ENCODE measurements at regions not wholly inside any gene's neighbourhood (a gene's known extent, or its start where the extent isn't known, plus 50 kb on each side); places are given as distances from the start of the nearest gene placed in this dataset.

DNA sequence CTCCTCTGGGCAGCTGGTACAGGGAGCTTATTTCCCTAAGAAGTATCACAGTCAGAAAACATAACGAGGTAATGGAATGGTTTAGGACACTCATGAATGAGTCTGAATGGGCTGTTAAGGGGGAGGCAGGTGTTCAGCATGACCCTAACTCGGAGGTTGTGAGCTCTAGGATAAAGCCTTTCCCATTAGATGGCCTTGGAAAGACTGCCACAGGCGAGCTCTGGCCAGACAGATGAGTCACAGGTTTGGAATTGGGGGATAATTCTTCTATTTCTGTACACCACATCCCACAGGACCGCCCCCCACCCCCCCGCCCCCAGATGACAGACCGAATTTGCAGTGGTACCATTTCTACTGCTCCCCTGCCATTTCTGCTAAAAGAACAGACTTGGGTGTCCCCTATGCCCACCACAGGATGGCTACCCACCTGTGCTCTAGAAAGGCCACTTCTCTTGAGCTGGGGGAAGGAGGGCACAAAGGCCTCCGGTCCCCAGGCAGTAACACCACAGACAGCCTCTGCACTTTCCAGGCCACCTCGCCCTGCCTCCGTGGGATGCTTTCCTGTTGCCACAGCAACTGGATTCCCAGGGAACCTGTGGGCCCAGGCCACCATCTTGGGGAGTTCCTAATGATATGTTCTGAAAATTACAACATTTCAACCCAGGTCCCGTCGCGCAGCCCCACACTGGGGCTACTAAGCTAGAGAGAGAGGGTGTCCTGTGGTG lies 76.7 kb downstream of the TRIM29 start:
- peak; percentile 10 for DNase-seq (ENCODE audit: low read depth)

DNA sequence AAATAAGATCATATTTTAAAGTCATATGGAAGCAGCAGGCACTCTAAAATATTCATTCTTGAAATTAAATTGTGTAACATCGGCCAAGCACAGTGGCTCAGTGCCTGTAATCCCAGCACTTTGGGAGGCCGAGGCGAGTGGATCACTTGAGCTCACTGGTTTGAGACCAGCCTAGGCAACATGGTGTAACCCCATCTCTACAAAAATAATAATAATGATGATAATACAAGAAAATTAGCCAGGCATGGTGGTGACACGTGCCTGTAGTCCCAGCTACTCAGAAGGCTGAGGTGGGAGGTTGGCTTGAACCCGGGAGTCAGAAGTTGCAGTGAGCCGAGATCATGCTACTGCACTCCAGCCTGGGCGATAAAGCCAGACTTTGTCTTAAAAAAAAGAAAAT lies 77.4 kb downstream of the TRIM29 start:
- no peak for DNase-seq (ENCODE audit: low read depth)

DNA sequence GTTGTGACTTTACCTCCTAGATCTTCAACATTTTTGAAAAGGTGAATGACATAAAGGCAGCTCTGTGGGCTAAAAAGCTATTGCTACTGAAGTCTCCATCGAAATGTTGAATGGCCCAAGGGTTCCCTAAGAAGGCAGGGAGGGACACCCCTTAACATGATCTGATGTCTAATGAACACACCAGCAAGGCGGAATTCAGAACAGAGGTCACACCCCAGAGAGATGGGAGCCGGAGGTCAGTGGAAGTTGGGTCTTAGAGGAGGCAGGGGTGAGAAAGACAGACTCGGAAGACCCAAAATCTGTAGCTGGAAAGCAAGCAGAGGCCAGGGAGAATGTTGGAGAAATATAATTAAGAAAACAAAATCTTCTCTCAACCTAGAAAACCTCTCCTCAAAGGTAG lies 79.0 kb downstream of the TRIM29 start:
- DNase-seq (ENCODE audit: low read depth), result no peak

DNA sequence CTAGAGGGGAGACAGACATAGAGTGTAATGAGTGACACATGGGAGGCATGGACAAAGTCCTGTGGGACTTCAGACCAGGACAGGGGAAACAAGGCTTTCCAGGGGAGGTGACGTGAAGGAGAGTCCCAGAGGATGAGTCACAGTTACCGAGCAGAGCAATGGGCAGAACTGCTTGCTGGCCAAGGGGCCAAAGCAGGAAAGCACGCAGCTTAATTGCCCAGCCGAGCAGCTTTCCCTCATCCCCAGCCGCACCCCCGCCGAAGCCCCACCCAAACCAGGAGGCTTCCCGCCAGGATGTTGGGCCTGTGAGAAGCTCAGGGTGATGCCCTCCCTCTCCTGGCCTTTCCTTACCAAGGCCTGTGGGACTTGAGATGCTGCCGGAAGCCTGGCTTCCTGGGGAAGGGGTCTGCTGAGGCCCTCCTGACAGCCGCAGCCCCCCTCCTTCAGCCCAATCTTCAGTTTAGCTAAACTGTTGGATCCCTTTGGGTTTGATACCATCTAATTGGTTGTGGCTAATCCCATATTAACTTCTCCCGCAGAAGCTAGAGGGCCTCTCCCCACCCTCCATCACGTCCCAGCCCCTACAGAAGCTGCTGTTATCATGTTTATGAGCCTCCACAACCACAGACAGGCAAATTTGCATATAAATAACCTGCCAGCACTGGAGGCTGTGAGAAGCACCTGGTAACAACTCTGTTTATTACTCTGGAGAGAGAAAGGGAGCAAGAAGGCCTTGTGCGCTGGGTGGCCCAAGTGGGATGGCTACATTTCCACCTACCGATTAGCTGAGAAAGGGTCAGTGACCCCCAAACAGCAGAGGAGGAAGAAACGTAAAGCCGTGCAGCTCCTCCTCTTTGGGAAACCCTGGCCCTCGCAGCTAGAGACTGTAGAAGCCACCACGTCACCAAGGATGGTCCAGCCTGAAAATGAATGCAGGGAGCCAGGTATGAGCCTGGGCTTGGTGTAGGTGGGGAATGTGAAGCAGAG lies 80.0 kb downstream of the TRIM29 start:
- peak; percentile 17 for DNase-seq (ENCODE audit: low read depth)

DNA sequence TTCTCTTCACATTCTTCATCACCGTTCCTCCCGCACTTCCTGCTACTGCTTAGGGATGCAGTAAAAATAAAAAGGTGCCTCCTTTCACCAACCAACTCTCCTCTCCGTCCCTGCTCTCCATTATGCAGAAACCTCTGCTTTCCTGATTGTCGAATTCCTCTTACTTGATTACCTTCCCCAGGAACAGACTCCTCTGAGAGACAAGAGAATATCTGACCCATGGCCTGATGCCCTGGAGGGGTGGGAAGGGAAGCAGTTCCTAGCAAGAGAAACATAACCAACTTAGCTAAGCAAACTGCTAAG lies 80.9 kb downstream of the TRIM29 start:
- no peak for DNase-seq (ENCODE audit: low read depth)

DNA sequence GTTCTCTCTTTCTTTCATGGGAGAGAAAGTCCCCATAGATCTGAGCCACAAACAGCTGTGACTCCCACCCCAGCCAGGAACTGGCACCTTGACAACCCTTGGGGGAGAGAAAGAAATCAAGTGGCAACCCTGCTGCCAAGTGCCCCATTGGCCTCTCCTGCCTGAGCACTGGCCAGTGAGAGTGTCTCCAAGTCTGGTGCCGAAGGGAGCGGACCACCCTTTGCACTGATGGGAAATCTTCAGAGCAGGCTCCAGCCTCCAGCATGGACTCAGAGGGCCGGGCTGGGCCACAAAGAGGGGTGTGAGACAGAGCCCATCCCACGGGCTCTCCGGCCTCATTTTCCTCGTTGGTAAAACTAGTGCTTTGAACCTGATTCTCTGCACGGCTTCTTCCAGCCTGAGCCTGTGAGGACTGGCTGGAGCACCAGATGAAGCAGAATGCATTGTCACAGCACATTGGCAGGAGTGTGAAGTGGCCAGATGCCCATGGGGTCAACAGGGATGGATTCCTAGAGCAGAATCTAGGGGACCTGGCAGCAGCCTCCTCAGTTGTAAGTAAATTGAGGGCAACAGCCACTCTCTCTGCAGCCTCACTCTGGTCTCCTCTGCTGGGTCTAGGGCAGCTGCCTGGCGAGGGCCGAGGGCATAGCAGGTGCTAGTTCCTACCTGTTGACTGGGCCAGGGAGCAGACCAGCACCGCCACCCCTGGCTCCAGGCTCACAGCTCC lies 81.4 kb downstream of the TRIM29 start:
- no peak for DNase-seq (ENCODE audit: low read depth)

DNA sequence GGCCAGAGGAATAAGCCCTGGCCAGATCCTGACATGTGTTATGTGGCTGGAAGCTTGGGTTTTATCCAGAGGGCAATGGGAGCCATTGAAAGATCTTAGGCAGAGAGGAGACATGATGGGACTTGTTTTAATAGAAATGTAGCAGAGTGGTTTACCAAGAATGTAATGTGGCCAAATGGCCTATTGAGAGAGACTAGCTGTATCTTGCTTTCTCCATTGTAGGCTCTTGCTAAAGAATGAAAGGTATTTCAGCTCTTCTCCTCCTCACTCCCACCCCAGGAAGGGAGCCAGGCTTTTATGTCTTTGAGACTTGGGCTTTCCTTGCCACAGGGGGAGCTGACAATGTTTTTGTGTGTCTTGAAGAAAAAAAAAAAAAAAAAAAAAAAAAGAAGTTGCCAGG lies 82.3 kb downstream of the TRIM29 start:
- DNase-seq (ENCODE audit: low read depth), result no peak

DNA sequence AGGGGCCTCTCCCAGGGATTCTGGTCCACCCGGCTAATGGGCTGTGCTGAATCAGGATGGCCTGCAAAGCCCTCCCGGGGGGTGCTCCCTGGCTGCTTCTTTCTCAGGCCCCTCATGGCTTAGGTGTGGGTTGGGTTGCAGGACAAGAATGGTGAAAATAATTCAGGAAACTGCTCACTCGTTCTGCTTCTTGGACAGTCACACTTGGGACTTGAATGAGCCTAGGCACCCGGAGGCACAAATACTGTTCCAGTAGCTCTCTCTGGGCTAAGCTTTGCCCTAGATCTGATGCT lies 83.2 kb downstream of the TRIM29 start:
- no peak for DNase-seq (ENCODE audit: low read depth)

DNA sequence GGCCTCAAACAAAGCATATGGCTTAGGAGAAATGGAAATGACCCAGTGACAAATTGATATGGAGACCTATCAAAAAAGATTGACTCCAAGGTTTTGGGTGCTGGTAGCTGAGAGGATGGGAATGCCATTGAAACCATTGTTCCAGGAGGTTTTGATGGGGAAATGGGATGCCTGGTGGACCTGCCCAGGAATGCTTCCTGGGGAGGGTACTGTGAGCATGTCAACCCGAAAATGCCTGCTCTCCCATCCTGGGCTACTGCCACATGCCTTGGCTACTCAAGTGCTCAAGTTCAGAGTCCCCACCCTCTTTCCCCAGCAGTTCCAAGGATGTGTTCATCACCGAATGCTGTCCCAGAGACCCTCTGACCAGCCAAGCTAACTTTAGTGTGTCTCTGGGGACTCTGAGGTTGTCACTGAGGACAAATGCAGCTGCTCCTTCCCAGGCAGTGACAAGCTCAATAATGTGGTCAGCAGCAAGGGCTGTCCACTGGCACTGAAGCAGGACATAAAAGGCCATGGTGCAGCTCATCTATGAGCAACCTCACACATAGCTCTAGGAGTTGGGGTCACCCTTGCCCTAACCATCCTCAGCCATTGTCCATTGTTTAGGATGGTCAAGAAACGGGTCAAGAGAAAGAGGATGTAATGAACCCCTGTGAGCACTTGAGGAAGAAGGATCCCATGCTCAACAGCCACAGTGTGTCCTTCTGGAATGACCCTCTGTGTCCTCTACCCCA lies 83.7 kb downstream of the TRIM29 start:
- DNase-seq (ENCODE audit: low read depth), result no peak

DNA sequence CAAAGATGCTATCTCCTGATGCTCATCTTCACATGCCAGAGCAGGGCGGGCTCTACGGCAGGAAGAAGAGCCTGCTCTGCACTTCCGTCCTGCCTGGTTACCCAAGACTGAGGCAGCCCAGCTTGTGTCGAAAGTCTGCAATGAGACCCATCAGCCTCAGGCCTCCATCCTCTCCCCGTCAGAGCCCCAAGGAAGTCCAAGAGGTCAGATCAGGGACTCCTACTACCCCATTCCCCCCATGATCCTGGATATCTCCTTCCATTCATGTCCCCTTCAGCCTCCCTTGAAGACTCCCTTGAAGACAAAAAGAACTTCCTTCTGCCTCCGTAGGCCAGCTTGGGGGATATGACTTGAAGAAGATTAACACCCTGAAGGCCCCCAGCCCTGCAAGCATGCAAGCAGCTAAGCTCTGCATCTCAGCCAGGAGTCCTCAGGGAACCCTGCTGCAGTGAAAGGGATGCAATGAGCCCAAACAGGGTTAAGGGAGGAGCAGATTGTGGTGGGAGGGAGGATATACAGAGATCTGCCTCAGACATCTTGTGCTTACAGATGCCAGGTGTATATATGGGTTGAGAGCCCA lies 85.6 kb downstream of the TRIM29 start:
- no peak for DNase-seq (ENCODE audit: low read depth)

DNA sequence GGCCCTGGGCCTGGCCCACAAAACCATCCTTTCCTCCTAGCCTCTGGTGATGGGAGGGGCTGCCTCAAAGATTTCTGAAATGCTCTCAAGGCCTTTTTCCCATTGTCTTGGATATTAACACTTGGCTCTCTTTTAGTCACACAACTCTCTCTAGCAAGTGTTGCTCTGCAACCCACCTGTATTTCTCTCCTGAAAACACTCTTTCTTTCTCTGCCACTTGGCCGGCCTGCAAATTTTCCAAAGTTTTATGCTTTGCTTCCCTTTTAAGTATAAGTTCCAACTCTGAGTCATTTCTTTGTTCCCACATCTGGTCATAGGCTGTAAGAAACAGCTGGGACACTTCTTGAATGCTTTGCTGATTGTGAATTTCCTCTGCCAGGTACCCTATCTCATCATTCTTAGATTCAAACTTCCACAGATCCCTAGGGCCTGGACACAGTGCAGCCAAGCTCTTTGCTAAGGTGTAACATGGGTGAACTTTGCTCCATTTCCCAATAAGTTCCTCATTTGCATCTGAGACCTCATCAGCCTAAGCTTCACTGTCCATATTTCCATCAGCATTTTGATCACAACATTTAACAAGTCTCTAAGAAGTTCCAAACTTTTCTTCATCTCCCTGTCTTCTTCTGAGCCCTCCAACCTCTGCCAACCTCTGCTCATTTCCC lies 93.8 kb downstream of the TRIM29 start:
- DNase-seq (ENCODE audit: low read depth), result no peak

DNA sequence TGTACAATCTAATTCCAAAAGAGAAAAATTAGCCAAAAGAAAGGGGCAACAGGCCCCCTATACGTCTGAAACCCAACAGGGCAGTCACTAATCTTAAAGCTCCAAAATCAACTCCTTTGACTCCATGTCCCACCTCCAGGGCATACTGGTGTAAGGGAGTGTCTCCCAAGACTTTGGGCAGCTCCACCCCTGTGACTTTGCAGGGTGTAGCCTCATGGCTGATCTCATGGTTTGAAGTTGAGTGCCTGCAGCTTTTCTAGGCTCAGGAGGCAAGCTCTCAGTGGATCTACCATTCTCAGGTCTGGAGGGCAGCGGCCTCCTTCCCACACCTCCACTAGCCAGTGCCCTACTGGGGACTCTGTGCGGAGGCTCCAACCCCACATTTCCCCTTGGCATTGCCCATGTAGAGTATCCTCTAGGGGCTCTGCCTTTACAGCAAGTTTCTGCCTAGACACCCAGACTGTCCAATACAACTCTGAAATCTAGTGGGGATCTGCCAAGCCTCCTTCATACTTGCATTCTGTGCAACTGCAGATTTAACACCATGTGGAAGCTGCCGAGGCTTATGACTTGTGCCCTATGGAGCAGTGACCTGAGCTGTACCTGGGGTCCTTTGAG lies 94.5 kb downstream of the TRIM29 start:
- DNase-seq (ENCODE audit: low read depth), result no peak

DNA sequence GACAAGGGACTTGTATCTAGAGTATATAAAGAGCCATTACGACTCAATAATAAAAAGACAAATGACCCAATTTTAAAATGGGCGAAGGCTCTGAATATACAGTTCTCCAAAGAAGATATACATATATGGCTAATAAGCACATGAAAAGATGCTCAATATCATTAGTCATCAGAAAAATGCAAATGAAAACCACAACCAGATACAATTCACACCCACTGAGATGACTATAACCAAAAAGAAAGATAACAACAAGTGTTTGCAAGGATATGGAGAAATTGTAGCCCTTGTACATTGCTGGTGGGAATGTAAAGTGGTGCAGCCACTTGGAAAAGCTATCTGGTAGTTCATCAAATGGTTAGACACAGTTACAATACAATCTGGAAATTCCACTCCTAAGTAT lies 96.3 kb downstream of the TRIM29 start:
- no peak for DNase-seq (ENCODE audit: low read depth)

DNA sequence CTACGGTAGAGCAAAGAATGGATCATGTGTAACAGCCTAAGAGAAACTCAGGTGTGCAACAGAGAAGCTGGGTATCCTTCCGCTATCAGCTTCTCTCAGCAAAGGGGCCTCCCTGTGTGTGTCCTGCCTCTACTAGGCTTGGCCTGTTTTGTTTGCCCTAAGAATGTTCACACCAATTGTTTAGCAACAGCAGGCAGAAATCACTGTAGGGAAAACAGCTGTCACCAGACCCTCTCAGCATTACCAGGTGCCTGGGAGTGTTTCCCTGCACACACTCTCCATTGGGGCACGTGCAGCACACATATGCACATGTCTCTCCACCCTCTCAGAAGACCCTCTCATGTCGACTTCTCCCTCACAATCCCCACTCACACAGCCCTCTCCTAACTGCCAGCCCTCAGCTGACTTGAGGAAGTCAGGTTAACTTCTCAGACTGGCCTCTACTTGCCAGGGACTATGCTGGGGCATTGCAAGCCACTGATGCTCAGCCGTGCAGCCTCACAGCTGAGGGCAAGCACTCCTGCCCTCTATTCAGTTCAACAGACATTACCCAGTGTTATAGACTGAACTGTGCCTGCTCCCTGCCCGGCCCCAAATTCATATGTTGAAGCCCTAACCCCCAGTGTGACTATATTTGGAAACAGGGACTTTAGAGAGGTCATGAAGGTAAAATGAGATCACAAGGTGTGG lies 97.6 kb downstream of the TRIM29 start:
- DNase-seq (ENCODE audit: low read depth), result no peak

DNA sequence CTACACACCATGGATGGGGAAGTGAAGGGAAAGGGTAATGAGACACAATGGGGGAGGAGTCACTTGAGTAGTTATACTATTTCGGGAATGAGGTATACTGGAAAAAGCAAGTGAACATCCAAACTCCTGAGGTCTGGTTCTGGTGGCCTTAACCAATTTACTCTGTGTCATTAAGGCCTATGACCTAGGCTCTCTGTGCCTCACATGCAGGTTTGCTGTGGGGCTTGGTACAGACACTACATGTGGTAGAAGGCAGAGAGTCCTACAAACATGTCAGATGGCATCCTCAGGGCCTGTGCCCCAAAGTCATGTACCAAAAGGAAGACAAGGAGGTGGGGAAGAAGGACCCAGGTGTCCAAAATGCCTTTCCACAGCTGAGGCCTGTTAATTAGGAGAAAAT lies 98.9 kb downstream of the TRIM29 start:
- no peak for DNase-seq (ENCODE audit: low read depth)

DNA sequence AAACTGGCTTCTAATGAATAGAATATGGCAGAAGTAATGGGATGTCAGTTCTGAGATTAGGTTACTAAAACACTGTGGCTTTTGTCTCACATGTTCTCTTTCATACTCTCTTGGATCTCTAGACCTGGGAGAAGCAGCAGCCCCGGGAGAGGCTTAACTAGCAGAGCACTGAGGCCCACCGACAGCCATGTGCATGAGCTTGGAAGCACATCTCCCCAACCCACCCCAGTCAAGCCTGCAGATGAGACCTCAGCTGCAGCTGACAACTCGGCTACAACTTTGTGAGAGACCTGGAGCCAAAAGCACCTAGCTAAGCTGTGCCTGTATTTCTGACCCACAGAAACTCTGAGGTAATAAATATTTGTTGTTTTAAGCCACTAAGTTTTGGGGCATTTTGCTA lies 100.8 kb downstream of the TRIM29 start:
- no peak for DNase-seq (ENCODE audit: low read depth)

DNA sequence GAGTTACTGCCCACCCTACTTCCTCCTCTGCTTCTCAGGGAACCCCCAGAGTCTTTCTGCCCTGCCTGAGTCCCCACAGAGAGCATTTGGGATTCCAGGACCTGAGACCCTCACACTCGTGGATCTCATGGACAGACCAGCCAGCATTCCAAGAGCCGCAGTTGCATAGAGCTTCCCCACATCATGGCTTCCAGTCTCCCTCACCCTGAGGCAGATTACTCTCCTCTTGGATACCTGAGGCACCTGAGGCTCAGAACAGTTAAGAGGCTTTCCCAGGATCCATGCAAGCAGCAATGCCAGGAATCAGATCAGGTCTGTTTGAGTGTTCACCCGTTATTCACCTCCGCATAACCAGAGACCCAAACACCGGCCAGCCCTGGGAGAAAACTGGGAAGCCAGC lies 102.2 kb downstream of the TRIM29 start:
- DNase-seq (ENCODE audit: low read depth), result no peak

DNA sequence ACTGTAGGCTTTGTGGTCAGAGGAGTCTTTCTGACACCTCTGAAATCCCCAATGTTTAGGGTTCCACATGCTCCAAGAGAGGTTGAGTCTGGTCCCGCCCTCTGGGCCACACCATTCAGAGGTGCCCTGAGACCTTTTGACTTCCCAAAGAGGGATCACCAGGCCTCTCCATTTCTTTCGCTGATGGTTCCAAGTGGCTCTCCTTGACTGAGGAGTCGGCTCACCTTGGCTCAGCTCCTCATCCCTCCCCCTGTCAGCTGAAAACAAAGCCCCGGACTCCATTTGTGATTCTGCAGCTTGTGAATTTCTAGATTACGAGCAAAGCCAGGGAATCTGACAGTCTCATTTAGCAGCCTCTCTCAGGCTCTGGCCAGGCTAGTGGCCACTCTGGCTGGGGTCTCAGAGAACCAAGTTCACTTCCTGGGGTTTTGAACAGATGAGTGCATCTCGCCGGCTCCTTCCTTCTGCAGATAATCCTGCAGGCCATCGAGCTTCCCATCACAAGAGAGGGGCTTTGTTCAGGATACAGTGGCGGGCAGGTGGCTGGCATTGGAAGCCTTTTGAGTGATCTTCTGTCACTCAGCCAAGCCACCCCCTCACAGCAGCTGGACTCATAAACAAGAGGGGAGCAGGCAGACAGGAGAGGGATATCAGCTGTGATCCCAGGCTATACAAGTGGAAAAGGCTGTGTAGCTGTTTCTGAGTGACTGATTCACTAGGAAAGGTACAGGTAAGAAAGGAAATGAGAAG lies 102.9 kb downstream of the TRIM29 start:
- no peak for DNase-seq (ENCODE audit: low read depth)

DNA sequence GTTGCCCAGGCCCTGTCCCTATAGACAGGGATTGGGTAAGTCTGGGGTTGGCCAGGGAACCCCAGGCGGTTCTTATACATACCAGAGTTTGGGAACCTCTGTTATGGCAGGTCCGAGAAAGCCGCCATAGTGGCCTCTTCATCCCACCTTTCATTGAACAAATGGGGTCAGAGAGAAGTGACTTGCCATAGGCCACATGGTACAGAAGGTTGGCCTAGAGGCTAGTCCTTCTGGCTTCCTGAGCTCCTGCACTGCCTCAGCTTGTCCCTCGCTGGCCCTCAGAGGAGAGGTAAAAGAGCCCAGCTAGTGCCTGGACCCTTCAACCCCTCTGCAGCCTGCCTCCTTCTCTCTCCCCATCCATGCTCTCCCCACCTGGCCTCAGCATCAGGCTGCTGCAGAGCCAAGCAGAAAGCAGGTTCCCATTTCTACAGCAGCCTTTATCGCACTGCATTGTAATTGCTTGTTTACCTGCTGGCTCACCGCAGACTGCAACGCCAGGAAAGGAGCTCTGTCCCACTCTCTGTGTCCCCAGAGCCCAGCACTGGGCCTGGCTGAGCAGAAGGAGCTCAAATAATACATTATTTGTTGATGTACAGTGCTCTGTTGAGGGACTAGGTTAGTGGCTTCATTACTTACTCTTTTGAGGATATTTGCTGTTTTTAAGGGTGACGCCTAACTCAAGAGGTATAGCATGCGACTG lies 103.6 kb downstream of the TRIM29 start:
- no peak for DNase-seq (ENCODE audit: low read depth)

Data from ELR (cell line).